ENCODE measurements at regions not wholly inside any gene's neighbourhood (a gene's known extent, or its start where the extent isn't known, plus 50 kb on each side); places are given as distances from the start of the nearest gene placed in this dataset.

DNA sequence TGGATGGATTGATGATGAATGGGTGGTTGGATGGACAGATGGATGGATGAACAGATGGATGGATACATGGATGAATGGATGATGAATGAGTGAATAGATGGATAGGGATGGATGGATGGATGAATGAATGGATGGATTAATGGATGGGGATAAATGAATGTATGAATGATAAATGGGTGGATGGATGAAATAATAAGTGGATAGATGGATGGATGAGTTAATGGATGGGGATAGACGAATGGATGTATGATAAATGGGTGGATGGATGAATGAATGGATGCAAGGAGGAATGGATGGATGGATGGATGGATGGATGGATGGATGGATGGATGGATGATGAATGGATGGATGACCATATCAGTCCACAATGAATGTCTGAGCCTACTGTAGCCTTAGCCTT is 381.9 kb downstream of the SETD4 start:
- in situ Hi-C loops (cut with HindIII; ENCODE audit: extremely low pct_ligation_motif_present, low pct_unique_long_range_greater_than_20kb) (no loop called here), intact Hi-C loops (cut with micrococcal nuclease; ENCODE audit: unreplicated experiment) (no loop called here)
- Histone ChIP-seq H3K9me3 (ENCODE audit: low read length) (no peaks in the 10 kb centered on the region), H3K4me1 (ENCODE audit: insufficient read depth, low read length) (peaks cover 16% of the 10 kb centered on the region), H3K27me3 (ENCODE audit: control insufficient read depth in 1 of 2, insufficient read depth in 2 of 2, low read length in 2 of 2) (no peaks in the 10 kb centered on the region), H3K4me2 (ENCODE audit: low read depth, low read length) (no peak overlapping the region), H4K20me1 (ENCODE audit: insufficient read depth, low read length) (no peaks in the 10 kb centered on the region), H3K27ac (ENCODE audit: extremely low read length, insufficient read depth, low read length) (no peak overlapping the region), H3K79me2 (ENCODE audit: insufficient read depth, low read length) (no peaks in the 10 kb centered on the region), H3K9ac (ENCODE audit: insufficient read depth, low read depth, low read length) (no peak overlapping the region), H2AFZ (ENCODE audit: low read length) (no peak overlapping the region), H3K4me3 (replicated peaks in 1 of 3; ENCODE audit: insufficient read depth in 1 of 3, low read depth in 2 of 3, low read length in 3 of 3) (no peak overlapping the region), H3K36me3 (replicated peaks in 1 of 2; ENCODE audit: control insufficient read depth in 1 of 2, insufficient read depth in 2 of 2, low read length in 2 of 2) (no peaks in the 10 kb centered on the region)
- FAIRE-seq, result no peak
- BruUV-seq (replicated peaks), result no TSS peak
- no peak for ATAC-seq
- ChIA-PET POLR2A (no interaction called here), CTCF (ENCODE audit: low intra/inter-chr PET ratio, low total read pairs) (no interaction called here)
- TF ChIP-seq, protein P1, sequence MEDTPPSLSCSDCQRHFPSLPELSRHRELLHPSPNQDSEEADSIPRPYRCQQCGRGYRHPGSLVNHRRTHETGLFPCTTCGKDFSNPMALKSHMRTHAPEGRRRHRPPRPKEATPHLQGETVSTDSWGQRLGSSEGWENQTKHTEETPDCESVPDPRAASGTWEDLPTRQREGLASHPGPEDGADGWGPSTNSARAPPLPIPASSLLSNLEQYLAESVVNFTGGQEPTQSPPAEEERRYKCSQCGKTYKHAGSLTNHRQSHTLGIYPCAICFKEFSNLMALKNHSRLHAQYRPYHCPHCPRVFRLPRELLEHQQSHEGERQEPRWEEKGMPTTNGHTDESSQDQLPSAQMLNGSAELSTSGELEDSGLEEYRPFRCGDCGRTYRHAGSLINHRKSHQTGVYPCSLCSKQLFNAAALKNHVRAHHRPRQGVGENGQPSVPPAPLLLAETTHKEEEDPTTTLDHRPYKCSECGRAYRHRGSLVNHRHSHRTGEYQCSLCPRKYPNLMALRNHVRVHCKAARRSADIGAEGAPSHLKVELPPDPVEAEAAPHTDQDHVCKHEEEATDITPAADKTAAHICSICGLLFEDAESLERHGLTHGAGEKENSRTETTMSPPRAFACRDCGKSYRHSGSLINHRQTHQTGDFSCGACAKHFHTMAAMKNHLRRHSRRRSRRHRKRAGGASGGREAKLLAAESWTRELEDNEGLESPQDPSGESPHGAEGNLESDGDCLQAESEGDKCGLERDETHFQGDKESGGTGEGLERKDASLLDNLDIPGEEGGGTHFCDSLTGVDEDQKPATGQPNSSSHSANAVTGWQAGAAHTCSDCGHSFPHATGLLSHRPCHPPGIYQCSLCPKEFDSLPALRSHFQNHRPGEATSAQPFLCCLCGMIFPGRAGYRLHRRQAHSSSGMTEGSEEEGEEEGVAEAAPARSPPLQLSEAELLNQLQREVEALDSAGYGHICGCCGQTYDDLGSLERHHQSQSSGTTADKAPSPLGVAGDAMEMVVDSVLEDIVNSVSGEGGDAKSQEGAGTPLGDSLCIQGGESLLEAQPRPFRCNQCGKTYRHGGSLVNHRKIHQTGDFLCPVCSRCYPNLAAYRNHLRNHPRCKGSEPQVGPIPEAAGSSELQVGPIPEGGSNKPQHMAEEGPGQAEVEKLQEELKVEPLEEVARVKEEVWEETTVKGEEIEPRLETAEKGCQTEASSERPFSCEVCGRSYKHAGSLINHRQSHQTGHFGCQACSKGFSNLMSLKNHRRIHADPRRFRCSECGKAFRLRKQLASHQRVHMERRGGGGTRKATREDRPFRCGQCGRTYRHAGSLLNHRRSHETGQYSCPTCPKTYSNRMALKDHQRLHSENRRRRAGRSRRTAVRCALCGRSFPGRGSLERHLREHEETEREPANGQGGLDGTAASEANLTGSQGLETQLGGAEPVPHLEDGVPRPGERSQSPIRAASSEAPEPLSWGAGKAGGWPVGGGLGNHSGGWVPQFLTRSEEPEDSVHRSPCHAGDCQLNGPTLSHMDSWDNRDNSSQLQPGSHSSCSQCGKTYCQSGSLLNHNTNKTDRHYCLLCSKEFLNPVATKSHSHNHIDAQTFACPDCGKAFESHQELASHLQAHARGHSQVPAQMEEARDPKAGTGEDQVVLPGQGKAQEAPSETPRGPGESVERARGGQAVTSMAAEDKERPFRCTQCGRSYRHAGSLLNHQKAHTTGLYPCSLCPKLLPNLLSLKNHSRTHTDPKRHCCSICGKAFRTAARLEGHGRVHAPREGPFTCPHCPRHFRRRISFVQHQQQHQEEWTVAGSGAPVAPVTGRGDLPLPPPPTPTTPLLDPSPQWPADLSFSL (CRISPR knock-in tag; IDR thresholded peaks at IDR 0.05), result no peak
- no peak for TF ChIP-seq ZMAT3 (CRISPR knock-in tag; conservative IDR thresholded peaks at IDR 0.05)
- no peak for TF ChIP-seq ARNT2 (CRISPR knock-in tag; IDR thresholded peaks at IDR 0.05; ENCODE audit: low read depth)
- TF ChIP-seq, protein P2, sequence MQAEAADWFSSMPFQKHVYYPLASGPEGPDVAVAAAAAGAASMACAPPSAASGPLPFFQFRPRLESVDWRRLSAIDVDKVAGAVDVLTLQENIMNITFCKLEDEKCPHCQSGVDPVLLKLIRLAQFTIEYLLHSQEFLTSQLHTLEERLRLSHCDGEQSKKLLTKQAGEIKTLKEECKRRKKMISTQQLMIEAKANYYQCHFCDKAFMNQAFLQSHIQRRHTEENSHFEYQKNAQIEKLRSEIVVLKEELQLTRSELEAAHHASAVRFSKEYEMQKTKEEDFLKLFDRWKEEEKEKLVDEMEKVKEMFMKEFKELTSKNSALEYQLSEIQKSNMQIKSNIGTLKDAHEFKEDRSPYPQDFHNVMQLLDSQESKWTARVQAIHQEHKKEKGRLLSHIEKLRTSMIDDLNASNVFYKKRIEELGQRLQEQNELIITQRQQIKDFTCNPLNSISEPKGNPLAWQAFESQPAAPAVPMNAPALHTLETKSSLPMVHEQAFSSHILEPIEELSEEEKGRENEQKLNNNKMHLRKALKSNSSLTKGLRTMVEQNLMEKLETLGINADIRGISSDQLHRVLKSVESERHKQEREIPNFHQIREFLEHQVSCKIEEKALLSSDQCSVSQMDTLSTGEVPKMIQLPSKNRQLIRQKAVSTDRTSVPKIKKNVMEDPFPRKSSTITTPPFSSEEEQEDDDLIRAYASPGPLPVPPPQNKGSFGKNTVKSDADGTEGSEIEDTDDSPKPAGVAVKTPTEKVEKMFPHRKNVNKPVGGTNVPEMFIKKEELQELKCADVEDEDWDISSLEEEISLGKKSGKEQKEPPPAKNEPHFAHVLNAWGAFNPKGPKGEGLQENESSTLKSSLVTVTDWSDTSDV (CRISPR knock-in tag; IDR thresholded peaks at IDR 0.05), result no peak
- no peak for TF ChIP-seq ZSCAN25 (CRISPR knock-in tag; IDR thresholded peaks at IDR 0.05)
- TF ChIP-seq SIN3B (IDR thresholded peaks at IDR 0.05; ENCODE audit: low read length), result no peak
- no peak for TF ChIP-seq ZNF235 (CRISPR knock-in tag; IDR thresholded peaks at IDR 0.05; ENCODE audit: borderline replicate concordance)
- DNase-seq (ENCODE audit: low spot score), result no peak
- WGBS (ENCODE audit: low lambda C conversion rate), result 9% methylated on average over 1 of the region's 1 CpG

All from HepG2 (cell line).